GM12878 (cell line): ENCODE measurements at regions not wholly inside any gene's neighbourhood (a gene's known extent, or its start where the extent isn't known, plus 50 kb on each side); places are given as distances from the start of the nearest gene placed in this dataset.

Source experiments
- ATAC-seq: fragments of 200-7000 bp; cut with Tn5 transposase; 3 replicates; pipeline ENCODE4 v1.9.1; 2020; ENCODE audit warnings: mild to moderate bottlenecking, moderate library complexity
- BruUV-seq: library from RNA; stranded (reverse); fragments of 400-500 nt; replicated peaks from 2 replicates; lab custom pipeline; 2021; lab: Mats Ljungman, UMichigan
- CTCF ChIA-PET: fragments of 300-600 bp; sonication (Branson Sonifier 250); formaldehyde crosslinking; extraction: SDS; loops from one replicate; lab custom pipeline; 2021; ENCODE audit warnings: inconsistent platforms; lab: Yijun Ruan, JAX
- POLR2A ChIA-PET: fragments of 350-600 bp; formaldehyde crosslinking; extraction: SDS; loops from one replicate; lab custom pipeline; 2021; ENCODE audit warnings: inconsistent platforms; lab: Charles Lee
- RAD21 ChIA-PET: fragments of 300-600 bp; sonication (Branson Sonifier 250); formaldehyde crosslinking; loops from one replicate; lab custom pipeline; 2023; ENCODE audit warnings: antibody characterized with exemption; ENCODE audit not compliant: unreplicated experiment; lab: Charles Lee
- SMC1A ChIA-PET: fragments of 300-600 bp; sonication (Branson Sonifier 250); formaldehyde crosslinking; loops from one replicate; lab custom pipeline; 2023; ENCODE audit not compliant: unreplicated experiment, uncharacterized antibody; lab: Charles Lee
- DNase-seq: peaks from one replicate; pipeline ENCODE4 v3.0.0-alpha.2; 2011; ENCODE audit warnings: low read depth, low spot score
- FAIRE-seq: peaks from 3 replicates; lab custom pipeline; 2011; peaks lifted over from hg19 to GRCh38; lab: Jason Lieb, UNC
- H2AFZ ChIP-seq: 2 replicates; pipeline ENCODE4 v1.6.0; 2011; ENCODE audit warnings: low read depth, low read length, control low read depth; ENCODE audit not compliant: control insufficient read depth
- H3K27ac ChIP-seq: 2 replicates; pipeline ENCODE4 v1.5.1; 2011; ENCODE audit warnings: control low read depth; ENCODE audit not compliant: control insufficient read depth, insufficient read depth
- H3K27me3 ChIP-seq, 2 experiments: replicated peaks in 1 of 2; 2 replicates each; pipeline versions ENCODE4 v1.6.0 to v1.6.1; 2011; ENCODE audit warnings: low read length in 1 of 2; ENCODE audit not compliant: control insufficient read depth in 2 of 2, insufficient read depth in 2 of 2
- H3K36me3 ChIP-seq, 2 experiments: 2 replicates each; pipeline ENCODE4 v1.5.1; 2011; ENCODE audit warnings: low read length in 1 of 2; ENCODE audit not compliant: control insufficient read depth in 2 of 2, insufficient read depth in 2 of 2
- H3K4me1 ChIP-seq: 2 replicates; pipeline ENCODE4 v1.6.1; 2011; ENCODE audit warnings: mild to moderate bottlenecking, low read length, moderate library complexity, mixed read lengths; ENCODE audit not compliant: control insufficient read depth, insufficient read depth
- H3K4me2 ChIP-seq: 2 replicates; pipeline ENCODE4 v1.6.0; 2011; ENCODE audit warnings: control low read depth; ENCODE audit not compliant: control insufficient read depth, insufficient read depth
- H3K4me3 ChIP-seq: fragments of 200-600 bp; sonication (generic); 2 replicates; pipeline ENCODE4 v1.5.1; 2016
- H3K79me2 ChIP-seq: 2 replicates; pipeline ENCODE4 v1.6.0; 2011; ENCODE audit warnings: low read length; ENCODE audit not compliant: control insufficient read depth, insufficient read depth
- H3K9ac ChIP-seq: 2 replicates; pipeline ENCODE4 v1.8.0; 2011; ENCODE audit warnings: low read length, control low read depth, mixed read lengths; ENCODE audit not compliant: control insufficient read depth, insufficient read depth
- H3K9me3 ChIP-seq: replicated peaks from 3 replicates; pipeline ENCODE4 v1.5.1; 2011; ENCODE audit warnings: mild to moderate bottlenecking, low read length; ENCODE audit not compliant: control insufficient read depth, insufficient read depth
- H4K20me1 ChIP-seq: 2 replicates; pipeline ENCODE4 v1.6.0; 2011; ENCODE audit not compliant: control insufficient read depth, insufficient read depth
- ATF2 ChIP-seq: IDR thresholded peaks from 2 replicates; pipeline ENCODE4 v1.6.1; 2012; ENCODE audit warnings: low read length, inconsistent platforms
- CHD2 ChIP-seq: IDR thresholded peaks from 2 replicates; pipeline ENCODE4 v1.6.1; 2011; ENCODE audit warnings: low read depth, low read length, improper control_type of control experiment, borderline replicate concordance
- CREM ChIP-seq: IDR thresholded peaks from 2 replicates; pipeline ENCODE4 v1.6.1; 2014; ENCODE audit warnings: antibody characterized with exemption, low read depth
- MEF2A ChIP-seq: IDR thresholded peaks from 2 replicates; pipeline ENCODE4 v1.6.1; 2011; ENCODE audit warnings: low read depth, mild to moderate bottlenecking, low read length, moderate library complexity; ENCODE audit not compliant: insufficient read depth
- MYC ChIP-seq: IDR thresholded peaks from 2 replicates; pipeline ENCODE4 v1.6.1; 2011; ENCODE audit warnings: mild to moderate bottlenecking, low read length, moderate library complexity, inconsistent platforms; ENCODE audit not compliant: insufficient read depth, insufficient replicate concordance, insufficient read length, severe bottlenecking
- RFX5 ChIP-seq: IDR thresholded peaks from 2 replicates; pipeline ENCODE4 v1.6.1; 2011; ENCODE audit warnings: low read depth, low read length, improper control_type of control experiment
- SMARCA5 ChIP-seq: fragments of 450-650 bp; IDR thresholded peaks from 2 replicates; pipeline ENCODE4 v1.6.1; 2017; ENCODE audit warnings: mild to moderate bottlenecking
- ZNF274 ChIP-seq: IDR thresholded peaks from one replicate; pipeline ENCODE4 v1.8.0; 2011; ENCODE audit not compliant: insufficient read length, insufficient read depth
- WGBS: methylation state at CpG from one replicate; pipeline ENCODE4 v1.1.6; 2016; ENCODE audit warnings: low lambda C conversion rate; ENCODE audit not compliant: insufficient replicate concordance, insufficient coverage; ENCODE audit errors: missing lambda C conversion rate; 5-methylcytosine and 5-hydroxymethylcytosine counted together
- in situ Hi-C: fragments of 300-500 bp; cut with MboI; formaldehyde crosslinking; loops from 9 replicates; pipeline ENCODE4 v1.14.3; 2018; ENCODE audit warnings: mixed read lengths
- intact Hi-C: fragments of 100-400 bp; cut with micrococcal nuclease; formaldehyde crosslinking; loops from one replicate; pipeline ENCODE4 v1.14.2; 2022; ENCODE audit not compliant: unreplicated experiment
- TF ChIP-seq, protein P1 (sequence below): fragments of 450-650 bp; conservative IDR thresholded peaks from 2 replicates; pipeline ENCODE4 v1.6.1; 2017; ENCODE audit warnings: mild to moderate bottlenecking, moderate library complexity
- TF ChIP-seq, protein P2 (sequence below): fragments of 450-650 bp; IDR thresholded peaks from 2 replicates; pipeline ENCODE4 v1.6.1; 2016; ENCODE audit warnings: mild to moderate bottlenecking
- TF ChIP-seq, protein P3 (sequence below): IDR thresholded peaks from 2 replicates; pipeline ENCODE4 v1.6.1; 2012; ENCODE audit warnings: improper control_type of control experiment, low read depth, low read length; ENCODE audit not compliant: insufficient replicate concordance
- TF ChIP-seq, protein P4 (sequence below): fragments of 450-650 bp; IDR thresholded peaks from 2 replicates; pipeline ENCODE4 v1.6.1; 2017; ENCODE audit warnings: borderline replicate concordance

DNA sequence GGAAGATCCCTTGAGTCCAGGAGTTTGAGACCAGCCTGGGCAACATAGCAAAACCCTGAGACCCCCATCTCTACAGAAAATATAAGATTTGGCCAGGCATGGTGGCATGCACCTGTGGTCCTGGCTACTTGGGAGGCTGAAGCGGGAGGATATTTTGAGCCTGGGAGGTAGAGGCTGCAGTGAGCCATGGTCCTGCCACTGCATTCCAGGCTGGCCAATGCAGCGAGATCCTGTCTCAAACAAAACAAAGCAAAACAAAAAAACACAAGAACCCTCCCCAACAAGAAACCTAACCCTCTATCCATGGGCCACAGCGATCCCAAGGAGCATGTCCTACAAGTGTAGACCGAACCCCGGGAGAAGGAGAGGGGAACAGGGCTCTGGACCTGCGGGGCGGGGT, 133.3 kb downstream of the MGAT5B start:
- no peaks in the 10 kb centered on the region for H4K20me1 ChIP-seq
- intact Hi-C loops, result no loop called here
- ChIA-PET CTCF (no interaction called here), POLR2A (no interaction called here), RAD21 (no interaction called here), SMC1A (no interaction called here)
- no peak overlapping the region for H2AFZ ChIP-seq
- in situ Hi-C loops, result no loop called here
- H3K27me3 ChIP-seq, result no peaks in the 10 kb centered on the region
- DNase-seq (no peak), ATAC-seq (no peak), FAIRE-seq (no peak)
- no peak overlapping the region for H3K9ac ChIP-seq
- H3K79me2 ChIP-seq, result no peaks in the 10 kb centered on the region
- no peak overlapping the region for H3K4me2 ChIP-seq
- H3K4me1 ChIP-seq, result peaks cover 22% of the 10 kb centered on the region
- no peak overlapping the region for H3K4me3 ChIP-seq
- WGBS, result 74% methylated on average over 7 of the region's 7 CpGs
- no peaks in the 10 kb centered on the region for H3K36me3 ChIP-seq
- H3K27ac ChIP-seq, result no peak overlapping the region
- H3K9me3 ChIP-seq, result no peaks in the 10 kb centered on the region
- BruUV-seq, result no TSS peak
- TF ChIP-seq CREM (no peak), MYC (no peak), ATF2 (no peak), ZNF274 (no peak), SMARCA5 (no peak), CHD2 (no peak), MEF2A (no peak), RFX5 (no peak)
- TF ChIP-seq, protein P1, sequence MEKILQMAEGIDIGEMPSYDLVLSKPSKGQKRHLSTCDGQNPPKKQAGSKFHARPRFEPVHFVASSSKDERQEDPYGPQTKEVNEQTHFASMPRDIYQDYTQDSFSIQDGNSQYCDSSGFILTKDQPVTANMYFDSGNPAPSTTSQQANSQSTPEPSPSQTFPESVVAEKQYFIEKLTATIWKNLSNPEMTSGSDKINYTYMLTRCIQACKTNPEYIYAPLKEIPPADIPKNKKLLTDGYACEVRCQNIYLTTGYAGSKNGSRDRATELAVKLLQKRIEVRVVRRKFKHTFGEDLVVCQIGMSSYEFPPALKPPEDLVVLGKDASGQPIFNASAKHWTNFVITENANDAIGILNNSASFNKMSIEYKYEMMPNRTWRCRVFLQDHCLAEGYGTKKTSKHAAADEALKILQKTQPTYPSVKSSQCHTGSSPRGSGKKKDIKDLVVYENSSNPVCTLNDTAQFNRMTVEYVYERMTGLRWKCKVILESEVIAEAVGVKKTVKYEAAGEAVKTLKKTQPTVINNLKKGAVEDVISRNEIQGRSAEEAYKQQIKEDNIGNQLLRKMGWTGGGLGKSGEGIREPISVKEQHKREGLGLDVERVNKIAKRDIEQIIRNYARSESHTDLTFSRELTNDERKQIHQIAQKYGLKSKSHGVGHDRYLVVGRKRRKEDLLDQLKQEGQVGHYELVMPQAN, result no peak
- TF ChIP-seq, protein P2, sequence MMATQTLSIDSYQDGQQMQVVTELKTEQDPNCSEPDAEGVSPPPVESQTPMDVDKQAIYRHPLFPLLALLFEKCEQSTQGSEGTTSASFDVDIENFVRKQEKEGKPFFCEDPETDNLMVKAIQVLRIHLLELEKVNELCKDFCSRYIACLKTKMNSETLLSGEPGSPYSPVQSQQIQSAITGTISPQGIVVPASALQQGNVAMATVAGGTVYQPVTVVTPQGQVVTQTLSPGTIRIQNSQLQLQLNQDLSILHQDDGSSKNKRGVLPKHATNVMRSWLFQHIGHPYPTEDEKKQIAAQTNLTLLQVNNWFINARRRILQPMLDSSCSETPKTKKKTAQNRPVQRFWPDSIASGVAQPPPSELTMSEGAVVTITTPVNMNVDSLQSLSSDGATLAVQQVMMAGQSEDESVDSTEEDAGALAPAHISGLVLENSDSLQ, result no peak
- TF ChIP-seq, protein P3, sequence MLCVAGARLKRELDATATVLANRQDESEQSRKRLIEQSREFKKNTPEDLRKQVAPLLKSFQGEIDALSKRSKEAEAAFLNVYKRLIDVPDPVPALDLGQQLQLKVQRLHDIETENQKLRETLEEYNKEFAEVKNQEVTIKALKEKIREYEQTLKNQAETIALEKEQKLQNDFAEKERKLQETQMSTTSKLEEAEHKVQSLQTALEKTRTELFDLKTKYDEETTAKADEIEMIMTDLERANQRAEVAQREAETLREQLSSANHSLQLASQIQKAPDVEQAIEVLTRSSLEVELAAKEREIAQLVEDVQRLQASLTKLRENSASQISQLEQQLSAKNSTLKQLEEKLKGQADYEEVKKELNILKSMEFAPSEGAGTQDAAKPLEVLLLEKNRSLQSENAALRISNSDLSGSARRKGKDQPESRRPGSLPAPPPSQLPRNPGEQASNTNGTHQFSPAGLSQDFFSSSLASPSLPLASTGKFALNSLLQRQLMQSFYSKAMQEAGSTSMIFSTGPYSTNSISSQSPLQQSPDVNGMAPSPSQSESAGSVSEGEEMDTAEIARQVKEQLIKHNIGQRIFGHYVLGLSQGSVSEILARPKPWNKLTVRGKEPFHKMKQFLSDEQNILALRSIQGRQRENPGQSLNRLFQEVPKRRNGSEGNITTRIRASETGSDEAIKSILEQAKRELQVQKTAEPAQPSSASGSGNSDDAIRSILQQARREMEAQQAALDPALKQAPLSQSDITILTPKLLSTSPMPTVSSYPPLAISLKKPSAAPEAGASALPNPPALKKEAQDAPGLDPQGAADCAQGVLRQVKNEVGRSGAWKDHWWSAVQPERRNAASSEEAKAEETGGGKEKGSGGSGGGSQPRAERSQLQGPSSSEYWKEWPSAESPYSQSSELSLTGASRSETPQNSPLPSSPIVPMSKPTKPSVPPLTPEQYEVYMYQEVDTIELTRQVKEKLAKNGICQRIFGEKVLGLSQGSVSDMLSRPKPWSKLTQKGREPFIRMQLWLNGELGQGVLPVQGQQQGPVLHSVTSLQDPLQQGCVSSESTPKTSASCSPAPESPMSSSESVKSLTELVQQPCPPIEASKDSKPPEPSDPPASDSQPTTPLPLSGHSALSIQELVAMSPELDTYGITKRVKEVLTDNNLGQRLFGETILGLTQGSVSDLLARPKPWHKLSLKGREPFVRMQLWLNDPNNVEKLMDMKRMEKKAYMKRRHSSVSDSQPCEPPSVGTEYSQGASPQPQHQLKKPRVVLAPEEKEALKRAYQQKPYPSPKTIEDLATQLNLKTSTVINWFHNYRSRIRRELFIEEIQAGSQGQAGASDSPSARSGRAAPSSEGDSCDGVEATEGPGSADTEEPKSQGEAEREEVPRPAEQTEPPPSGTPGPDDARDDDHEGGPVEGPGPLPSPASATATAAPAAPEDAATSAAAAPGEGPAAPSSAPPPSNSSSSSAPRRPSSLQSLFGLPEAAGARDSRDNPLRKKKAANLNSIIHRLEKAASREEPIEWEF, result no peak
- TF ChIP-seq, protein P4, sequence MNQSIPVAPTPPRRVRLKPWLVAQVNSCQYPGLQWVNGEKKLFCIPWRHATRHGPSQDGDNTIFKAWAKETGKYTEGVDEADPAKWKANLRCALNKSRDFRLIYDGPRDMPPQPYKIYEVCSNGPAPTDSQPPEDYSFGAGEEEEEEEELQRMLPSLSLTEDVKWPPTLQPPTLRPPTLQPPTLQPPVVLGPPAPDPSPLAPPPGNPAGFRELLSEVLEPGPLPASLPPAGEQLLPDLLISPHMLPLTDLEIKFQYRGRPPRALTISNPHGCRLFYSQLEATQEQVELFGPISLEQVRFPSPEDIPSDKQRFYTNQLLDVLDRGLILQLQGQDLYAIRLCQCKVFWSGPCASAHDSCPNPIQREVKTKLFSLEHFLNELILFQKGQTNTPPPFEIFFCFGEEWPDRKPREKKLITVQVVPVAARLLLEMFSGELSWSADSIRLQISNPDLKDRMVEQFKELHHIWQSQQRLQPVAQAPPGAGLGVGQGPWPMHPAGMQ, result no peak
